ENCODE measurements at regions not wholly inside any gene's neighbourhood (a gene's known extent, or its start where the extent isn't known, plus 50 kb on each side); places are given as distances from the start of the nearest gene placed in this dataset.

- no peak for TF ChIP-seq CTCF (IDR thresholded peaks at IDR 0.05)
- no peak for TF ChIP-seq POLR2A (IDR thresholded peaks at IDR 0.05)
Observed at GRCh38 chr10:120983721-120984120, 132.6 kb downstream of the WDR11 start.
